ENCODE measurements at regions not wholly inside any gene's neighbourhood (a gene's known extent, or its start where the extent isn't known, plus 50 kb on each side); places are given as distances from the start of the nearest gene placed in this dataset.

DNA sequence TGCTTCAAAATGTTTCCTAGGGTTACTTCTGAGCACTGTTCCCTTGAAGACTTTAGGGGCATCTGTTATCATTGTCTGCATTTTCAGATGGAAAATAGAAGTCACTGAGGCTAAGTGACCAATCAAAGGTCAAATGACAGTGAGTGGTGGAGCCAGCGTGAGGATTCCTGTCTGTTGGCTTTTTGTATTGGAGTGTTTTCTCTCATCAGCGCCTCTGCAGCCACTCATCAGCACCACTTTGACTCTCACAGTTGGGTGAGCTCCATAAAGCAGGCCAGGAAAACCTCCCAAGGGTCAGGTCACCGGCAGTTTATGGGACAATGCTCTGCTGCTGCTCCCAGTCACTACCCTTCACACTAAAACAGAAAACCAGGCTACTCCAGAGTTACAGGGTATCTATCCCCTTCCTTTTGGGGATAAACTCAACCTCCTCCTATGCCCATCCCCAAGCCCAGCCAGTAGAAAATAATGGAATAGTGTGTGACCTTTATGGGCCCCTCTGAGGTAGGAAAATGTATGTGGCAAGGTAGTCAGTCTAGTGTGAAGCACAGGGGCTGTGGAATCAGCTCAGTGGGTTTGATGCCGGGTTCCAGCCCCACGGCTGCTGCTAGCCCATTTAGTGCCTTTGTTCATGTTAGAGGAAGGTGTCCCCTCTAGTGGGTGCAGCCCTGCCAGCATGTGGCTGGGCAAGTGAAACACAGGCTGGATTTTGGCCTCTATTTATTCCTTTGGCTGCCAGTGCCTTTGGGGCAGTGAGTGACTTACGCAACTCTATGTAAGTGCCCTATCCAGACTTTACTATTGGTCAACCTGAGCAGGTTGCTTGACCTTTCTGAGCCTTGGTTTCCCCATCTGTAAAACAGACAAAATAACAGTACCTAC is 133.8 kb upstream of the CPM start:
- ChIA-PET POLR2A (no interaction called here), CTCF (no interaction called here)
- no peak for ATAC-seq
- DNase-seq (ENCODE audit: low read depth, low spot score) = no peak
- Histone ChIP-seq H3K27me3 (ENCODE audit: control insufficient read depth, insufficient read depth, low read length) (no peaks in the 10 kb centered on the region), H3K36me3 (ENCODE audit: control insufficient read depth, insufficient read depth, low read length) (no peaks in the 10 kb centered on the region), H3K27ac (ENCODE audit: low read length) (no peak overlapping the region), H3K9me3 (ENCODE audit: control insufficient read depth, insufficient read depth, low read depth, low read length) (no peaks in the 10 kb centered on the region), H3K4me3 (ENCODE audit: low read depth in 2 of 2, low read length in 2 of 2) (no peak overlapping the region), H3K4me1 (ENCODE audit: control insufficient read depth, insufficient read depth, low read length) (no peaks in the 10 kb centered on the region; the same call in 1 of the 2 replicates)
- intact Hi-C loops (cut with micrococcal nuclease; ENCODE audit: unreplicated experiment) = no loop called here
- TF ChIP-seq POLR2AphosphoS5 (IDR thresholded peaks at IDR 0.05; ENCODE audit: low read depth, low read length) (no peak), TCF7L2 (IDR thresholded peaks at IDR 0.05; ENCODE audit: low read depth, low read length) (no peak), CTCF (IDR thresholded peaks at IDR 0.05) (no peak), SIN3A (IDR thresholded peaks at IDR 0.05; ENCODE audit: borderline replicate concordance, insufficient read depth, low read depth, low read length) (no peak)
- TF ChIP-seq, protein P1, sequence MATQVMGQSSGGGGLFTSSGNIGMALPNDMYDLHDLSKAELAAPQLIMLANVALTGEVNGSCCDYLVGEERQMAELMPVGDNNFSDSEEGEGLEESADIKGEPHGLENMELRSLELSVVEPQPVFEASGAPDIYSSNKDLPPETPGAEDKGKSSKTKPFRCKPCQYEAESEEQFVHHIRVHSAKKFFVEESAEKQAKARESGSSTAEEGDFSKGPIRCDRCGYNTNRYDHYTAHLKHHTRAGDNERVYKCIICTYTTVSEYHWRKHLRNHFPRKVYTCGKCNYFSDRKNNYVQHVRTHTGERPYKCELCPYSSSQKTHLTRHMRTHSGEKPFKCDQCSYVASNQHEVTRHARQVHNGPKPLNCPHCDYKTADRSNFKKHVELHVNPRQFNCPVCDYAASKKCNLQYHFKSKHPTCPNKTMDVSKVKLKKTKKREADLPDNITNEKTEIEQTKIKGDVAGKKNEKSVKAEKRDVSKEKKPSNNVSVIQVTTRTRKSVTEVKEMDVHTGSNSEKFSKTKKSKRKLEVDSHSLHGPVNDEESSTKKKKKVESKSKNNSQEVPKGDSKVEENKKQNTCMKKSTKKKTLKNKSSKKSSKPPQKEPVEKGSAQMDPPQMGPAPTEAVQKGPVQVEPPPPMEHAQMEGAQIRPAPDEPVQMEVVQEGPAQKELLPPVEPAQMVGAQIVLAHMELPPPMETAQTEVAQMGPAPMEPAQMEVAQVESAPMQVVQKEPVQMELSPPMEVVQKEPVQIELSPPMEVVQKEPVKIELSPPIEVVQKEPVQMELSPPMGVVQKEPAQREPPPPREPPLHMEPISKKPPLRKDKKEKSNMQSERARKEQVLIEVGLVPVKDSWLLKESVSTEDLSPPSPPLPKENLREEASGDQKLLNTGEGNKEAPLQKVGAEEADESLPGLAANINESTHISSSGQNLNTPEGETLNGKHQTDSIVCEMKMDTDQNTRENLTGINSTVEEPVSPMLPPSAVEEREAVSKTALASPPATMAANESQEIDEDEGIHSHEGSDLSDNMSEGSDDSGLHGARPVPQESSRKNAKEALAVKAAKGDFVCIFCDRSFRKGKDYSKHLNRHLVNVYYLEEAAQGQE (IDR thresholded peaks at IDR 0.05; ENCODE audit: insufficient read depth in 1 of 2, low read depth in 2 of 2, low read length in 1 of 2) = no peak
- in situ Hi-C loops (cut with HindIII; ENCODE audit: low pct_unique_long_range_greater_than_20kb, low sequenced_read_pairs) = no loop called here
- no TSS peak for BruUV-seq (replicated peaks)

GRCh38 chr12:69067713-69068112 is 134.7 kb upstream of the CPM start:
- CTCF ChIA-PET = no interaction called here
- ATAC-seq (no peak), DNase-seq (ENCODE audit: low read depth, low spot score) (no peak)
- in situ Hi-C loops (cut with HindIII; ENCODE audit: low pct_unique_long_range_greater_than_20kb, low sequenced_read_pairs) (no loop called here), intact Hi-C loops (cut with micrococcal nuclease; ENCODE audit: unreplicated experiment) (no loop called here)
- Histone ChIP-seq H3K27me3 (ENCODE audit: control insufficient read depth, insufficient read depth, low read length) (no peaks in the 10 kb centered on the region), H3K27ac (ENCODE audit: low read length) (no peak overlapping the region), H3K4me3 (ENCODE audit: low read depth in 2 of 2, low read length in 2 of 2) (no peak overlapping the region), H3K9me3 (ENCODE audit: control insufficient read depth, insufficient read depth, low read depth, low read length) (no peaks in the 10 kb centered on the region), H3K36me3 (ENCODE audit: control insufficient read depth, insufficient read depth, low read length) (no peaks in the 10 kb centered on the region), H3K4me1 (ENCODE audit: control insufficient read depth, insufficient read depth, low read length) (no peaks in the 10 kb centered on the region; the same call in 1 of the 2 replicates)
- BruUV-seq (replicated peaks) = no TSS peak
- TF ChIP-seq SIN3A (IDR thresholded peaks at IDR 0.05; ENCODE audit: borderline replicate concordance, insufficient read depth, low read depth, low read length) (no peak), CTCF (IDR thresholded peaks at IDR 0.05) (no peak)
- POLR2A ChIA-PET = no interaction called here

Measured in Panc1 (cell line).